RWPE2 (cell line): ENCODE measurements at regions not wholly inside any gene's neighbourhood (a gene's known extent, or its start where the extent isn't known, plus 50 kb on each side); places are given as distances from the start of the nearest gene placed in this dataset.

ENCODE experiments used
- ATAC-seq: fragments of 200-7000 bp; cut with Tn5 transposase; 3 replicates; pipeline ENCODE4 v1.9.1; 2021; ENCODE audit warnings: low read depth
- DNase-seq: peaks from one replicate; pipeline ENCODE4 v3.0.0-alpha.2; 2020; ENCODE audit warnings: low spot score
- H3K27ac ChIP-seq: fragments of 450-650 bp; 2 replicates; pipeline ENCODE4 v1.5.1; 2017; ENCODE audit warnings: mild to moderate bottlenecking; ENCODE audit not compliant: poor library complexity, severe bottlenecking
- H3K27me3 ChIP-seq: fragments of 250-450 bp; sonication (Bioruptor Pico); 2 replicates; pipeline ENCODE4 v1.5.1; 2021; ENCODE audit warnings: mild to moderate bottlenecking, moderate library complexity; ENCODE audit not compliant: insufficient read depth, poor library complexity, severe bottlenecking
- H3K36me3 ChIP-seq: fragments of 250-450 bp; sonication (Bioruptor Pico); 2 replicates; pipeline ENCODE4 v1.5.1; 2020; ENCODE audit warnings: low read depth, mild to moderate bottlenecking, moderate library complexity
- H3K4me1 ChIP-seq: fragments of 250-450 bp; sonication (Bioruptor Pico); 2 replicates; pipeline ENCODE4 v1.5.1; 2021; ENCODE audit warnings: mild to moderate bottlenecking, moderate library complexity; ENCODE audit not compliant: insufficient read depth, poor library complexity, severe bottlenecking
- H3K4me3 ChIP-seq: fragments of 250-450 bp; sonication (Bioruptor Pico); 2 replicates; pipeline ENCODE4 v1.5.1; 2021; ENCODE audit warnings: mild to moderate bottlenecking, moderate library complexity; ENCODE audit not compliant: severe bottlenecking
- H3K9me3 ChIP-seq: fragments of 250-450 bp; sonication (Bioruptor Pico); 2 replicates; pipeline ENCODE4 v1.5.1; 2021; ENCODE audit warnings: mild to moderate bottlenecking, moderate library complexity; ENCODE audit not compliant: severe bottlenecking
- CTCF ChIP-seq: fragments of 450-650 bp; IDR thresholded peaks from one replicate; pipeline ENCODE4 v1.5.1; 2017; ENCODE audit warnings: mild to moderate bottlenecking, moderate library complexity; ENCODE audit not compliant: poor library complexity, severe bottlenecking

- no peaks in the 10 kb centered on the region for H3K9me3 ChIP-seq
- no peaks in the 10 kb centered on the region for H3K4me1 ChIP-seq
- ATAC-seq (no peak), DNase-seq (no peak)
- H3K27ac ChIP-seq: no peak overlapping the region
- no peak overlapping the region for H3K4me3 ChIP-seq
- TF ChIP-seq CTCF: no peak
- H3K36me3 ChIP-seq: no peaks in the 10 kb centered on the region
- no peaks in the 10 kb centered on the region for H3K27me3 ChIP-seq
Observed at GRCh38 chr16:58842156-58842555, 108.0 kb upstream of the GOT2 start.

- Histone ChIP-seq H3K27ac (no peak overlapping the region), H3K4me1 (no peaks in the 10 kb centered on the region), H3K4me3 (no peak overlapping the region), H3K9me3 (no peaks in the 10 kb centered on the region), H3K36me3 (no peaks in the 10 kb centered on the region), H3K27me3 (no peaks in the 10 kb centered on the region)
- no peak for TF ChIP-seq CTCF
- ATAC-seq (no peak), DNase-seq (no peak)
Observed at GRCh38 chr16:58837950-58838349, 103.8 kb upstream of the GOT2 start.

- no peak overlapping the region for H3K27ac ChIP-seq
- H3K27me3 ChIP-seq: no peaks in the 10 kb centered on the region
- H3K4me1 ChIP-seq: no peaks in the 10 kb centered on the region
- H3K4me3 ChIP-seq: no peak overlapping the region
- no peak for TF ChIP-seq CTCF
- H3K36me3 ChIP-seq: no peaks in the 10 kb centered on the region
- no peaks in the 10 kb centered on the region for H3K9me3 ChIP-seq
- ATAC-seq (no peak), DNase-seq (no peak)
Observed at GRCh38 chr16:58836427-58836826, 102.3 kb upstream of the GOT2 start.

- no peak for TF ChIP-seq CTCF
- Histone ChIP-seq H3K4me3 (no peak overlapping the region), H3K27me3 (no peaks in the 10 kb centered on the region), H3K9me3 (no peaks in the 10 kb centered on the region), H3K27ac (no peak overlapping the region), H3K4me1 (no peaks in the 10 kb centered on the region), H3K36me3 (no peaks in the 10 kb centered on the region)
- ATAC-seq (no peak), DNase-seq (no peak)
Observed at GRCh38 chr16:58832386-58832895, 98.3 kb upstream of the GOT2 start.

- ATAC-seq: no peak
Observed at GRCh38 chr16:58831386-58831785, 97.3 kb upstream of the GOT2 start.

More at GRCh38 chr16:58831386-58831785, 97.3 kb upstream of the GOT2 start:
- no peak for TF ChIP-seq CTCF
- Histone ChIP-seq H3K27me3 (no peaks in the 10 kb centered on the region), H3K36me3 (no peaks in the 10 kb centered on the region), H3K27ac (no peak overlapping the region), H3K9me3 (no peaks in the 10 kb centered on the region), H3K4me3 (no peak overlapping the region), H3K4me1 (no peaks in the 10 kb centered on the region)
- no peak for DNase-seq
